ENCODE measurements at regions not wholly inside any gene's neighbourhood (a gene's known extent, or its start where the extent isn't known, plus 50 kb on each side); places are given as distances from the start of the nearest gene placed in this dataset.
"Not testable (repeated sequence)": the region's sequence is repeated elsewhere in the genome, so short reads cannot be mapped to it uniquely, and the experiment has no call there.

DNA sequence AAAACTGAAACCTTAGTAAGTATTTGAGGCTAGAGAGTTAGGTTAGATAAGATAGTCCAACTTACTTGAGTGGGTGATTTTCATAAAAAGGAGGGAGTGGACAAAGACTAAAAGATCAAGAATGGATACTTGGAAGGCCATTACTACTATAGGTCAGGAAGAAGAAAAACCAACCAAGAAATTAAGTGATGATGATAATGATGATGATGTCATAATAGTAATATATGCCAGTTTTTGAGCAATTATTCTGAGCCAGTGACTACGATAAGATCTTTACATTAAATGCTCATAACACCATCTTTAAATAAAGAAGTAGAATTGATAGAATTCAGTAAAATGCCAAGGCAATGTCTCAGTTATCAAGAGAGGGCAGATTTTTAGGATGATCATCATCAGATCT, 430.7 kb upstream of the ADAMTS5 start:
- DNase-seq (ENCODE audit: low read depth in 3 of 3) = no peak

DNA sequence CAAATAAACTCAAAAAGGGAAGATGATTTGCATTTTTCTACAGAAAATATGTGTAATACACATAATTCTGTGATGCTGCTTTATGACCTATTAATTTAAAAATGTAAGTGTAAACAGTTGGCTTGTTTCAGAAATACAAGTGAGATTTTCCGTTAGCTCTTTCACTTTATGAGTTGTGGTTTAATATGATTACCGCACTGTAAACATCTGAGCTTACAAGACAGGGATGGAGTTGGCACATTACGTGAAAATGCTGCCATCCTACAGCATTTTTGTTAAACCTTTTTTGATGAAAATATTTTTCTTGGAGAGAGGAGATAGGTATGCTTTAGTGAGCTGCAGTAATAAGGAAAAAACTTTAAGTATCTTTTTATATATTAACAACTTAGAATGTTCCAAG, 426.8 kb upstream of the ADAMTS5 start:
- no peak for DNase-seq (ENCODE audit: low read depth in 3 of 3)

DNA sequence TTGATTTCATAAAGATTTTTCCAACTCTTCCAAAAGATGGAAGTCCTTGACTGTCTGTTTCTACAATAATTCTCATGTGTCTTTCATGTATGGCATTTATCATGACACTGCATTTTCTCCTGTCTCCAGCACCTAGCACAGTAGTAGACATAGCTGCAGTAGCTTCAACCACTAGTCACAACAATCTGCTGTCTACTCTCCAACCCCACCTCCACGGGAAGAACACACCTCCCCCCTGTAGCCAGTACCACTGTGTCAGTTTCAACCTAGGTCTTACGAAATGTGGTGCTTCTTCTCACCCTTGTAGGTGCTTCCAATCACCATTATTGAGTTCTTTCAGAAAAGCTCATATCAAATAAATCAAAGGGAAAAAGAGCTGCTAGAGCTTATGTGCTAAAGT, 425.1 kb upstream of the ADAMTS5 start:
- no peak for DNase-seq (ENCODE audit: low read depth in 3 of 3)

DNA sequence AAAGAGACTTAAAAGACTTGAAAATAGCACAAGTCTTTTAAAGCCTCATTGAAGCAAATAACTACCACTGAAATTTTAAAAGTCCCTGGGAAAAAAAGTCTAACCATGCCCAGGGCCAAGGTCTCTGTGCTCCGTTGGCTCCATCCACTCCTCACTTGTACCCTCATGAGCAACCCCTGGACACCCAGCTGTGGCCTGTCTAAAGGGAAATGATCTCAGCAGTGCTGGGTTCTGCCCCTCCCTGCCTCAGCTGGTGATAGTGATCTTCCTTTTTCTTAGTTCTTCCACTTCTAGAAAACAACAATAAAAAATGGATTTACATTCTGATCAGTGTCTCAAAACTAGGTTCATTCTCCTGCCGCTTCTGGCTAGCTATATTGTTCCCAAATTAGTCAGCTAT, 423.5 kb upstream of the ADAMTS5 start:
- DNase-seq (ENCODE audit: low read depth in 3 of 3) = no peak

DNA sequence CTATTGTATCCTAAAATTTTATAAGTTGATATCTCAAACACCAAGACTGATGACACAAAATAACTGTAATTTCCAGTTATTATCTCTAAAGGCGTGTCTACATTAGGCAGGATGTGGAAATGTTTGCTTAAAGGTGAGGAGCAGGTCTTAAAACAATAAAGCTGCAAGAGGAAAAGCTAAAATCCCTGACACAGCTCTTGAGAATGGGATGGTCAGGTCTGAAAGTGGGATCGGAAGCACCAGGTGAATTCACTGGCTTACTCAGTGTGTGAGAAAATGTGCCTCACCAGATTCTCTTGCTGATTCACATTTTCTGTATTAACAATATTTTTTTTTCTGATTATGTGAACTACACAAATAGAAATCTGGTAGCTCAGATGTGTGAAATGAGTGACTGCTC, 421.9 kb upstream of the ADAMTS5 start:
- no peak for DNase-seq (ENCODE audit: low read depth in 3 of 3)

DNA sequence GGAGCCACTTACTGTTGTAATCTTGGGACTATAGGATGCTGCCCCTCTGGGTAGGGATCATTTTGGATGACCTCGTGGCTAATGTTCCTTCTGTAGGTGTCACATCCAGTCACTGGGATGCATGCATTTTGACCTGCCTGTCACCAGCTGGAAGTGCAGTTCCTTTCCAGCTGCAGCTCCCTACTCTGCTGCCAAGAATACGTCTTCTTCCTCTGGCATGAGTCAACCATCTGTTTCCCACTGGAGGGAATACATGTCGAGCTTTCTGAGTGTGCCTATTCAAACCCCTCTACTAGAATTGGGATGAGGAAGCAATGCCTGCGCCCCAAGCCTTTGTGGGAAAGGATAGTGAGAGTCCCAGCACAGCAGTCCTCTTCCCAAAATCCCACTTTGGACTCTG, 415.5 kb upstream of the ADAMTS5 start:
- no peak for DNase-seq (ENCODE audit: low read depth in 3 of 3)

DNA sequence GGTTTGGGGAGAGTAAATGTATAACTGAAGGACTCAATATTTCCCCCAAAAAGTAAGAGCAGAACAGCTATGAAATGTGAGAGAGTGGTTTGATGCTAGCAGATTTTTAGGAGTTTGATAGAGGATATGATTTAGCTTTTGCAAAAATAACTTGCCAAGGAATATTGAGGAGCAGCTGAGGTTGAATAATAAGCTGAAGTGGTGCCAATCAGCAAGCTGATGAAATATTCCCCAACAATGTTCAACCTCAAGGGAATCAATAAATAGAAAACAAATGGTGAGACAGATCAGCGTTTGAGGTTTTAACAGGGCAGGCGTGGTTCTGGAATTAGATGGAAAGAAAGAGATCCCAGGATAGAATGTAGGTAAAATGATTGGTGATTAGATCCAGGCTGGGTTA, 413.4 kb upstream of the ADAMTS5 start:
- no peak for DNase-seq (ENCODE audit: low read depth in 3 of 3)

DNA sequence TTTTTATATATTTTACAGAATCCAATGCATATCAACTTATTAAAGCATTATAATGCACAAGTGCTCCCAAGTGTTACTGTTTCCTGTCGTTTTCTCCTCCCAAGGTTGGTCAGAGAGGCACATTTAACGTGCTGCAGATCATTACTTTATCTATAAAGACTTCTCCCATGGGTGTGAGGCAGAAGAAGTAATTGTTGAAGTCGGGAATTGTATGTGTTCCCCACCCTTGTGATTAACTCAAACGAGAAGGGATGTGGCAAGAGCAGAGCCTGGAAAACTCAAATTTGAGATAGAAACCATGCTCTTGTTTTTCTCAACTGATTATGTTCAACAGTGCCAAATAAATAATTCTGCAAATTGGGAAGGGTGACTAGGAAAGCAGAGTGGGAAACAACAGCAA, 412.5 kb upstream of the ADAMTS5 start:
- no peak for DNase-seq (ENCODE audit: low read depth in 3 of 3)

DNA sequence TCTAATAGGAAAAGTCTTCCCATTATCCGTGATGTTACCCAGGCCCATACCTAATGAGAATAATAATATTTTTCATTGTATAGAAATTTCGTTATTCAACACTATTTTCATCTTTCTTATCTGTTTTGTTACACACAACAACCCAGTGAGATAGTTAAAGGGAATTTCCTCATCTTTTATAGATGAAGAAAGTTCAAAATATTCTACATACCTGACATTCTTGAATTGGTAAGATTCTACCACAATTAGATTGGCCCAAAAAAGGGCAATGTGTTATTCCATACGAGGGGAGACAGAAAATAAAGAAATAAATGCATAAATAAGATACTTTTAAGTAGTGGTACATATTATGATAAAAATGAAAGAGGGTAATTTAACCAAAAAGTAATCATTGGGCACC, 405.5 kb upstream of the ADAMTS5 start:
- DNase-seq (ENCODE audit: low read depth in 3 of 3) = no peak

DNA sequence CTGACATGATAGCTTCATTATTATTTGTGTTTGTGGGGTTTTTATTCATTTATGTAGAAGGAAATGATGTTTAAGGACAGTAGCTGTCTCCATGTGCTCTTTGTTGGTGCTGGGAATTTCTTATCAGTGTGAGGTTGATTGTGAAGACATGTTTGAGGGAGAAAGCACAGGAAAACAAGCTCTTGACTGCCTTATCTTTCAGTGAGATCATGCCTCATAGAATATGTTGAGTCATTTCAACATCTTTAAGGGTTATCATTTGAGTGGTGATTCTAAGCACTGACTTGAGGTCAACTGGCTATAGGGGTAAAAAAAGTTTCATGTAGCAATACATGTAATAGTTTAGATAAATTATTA, 405.1 kb upstream of the ADAMTS5 start:
- DNase-seq (ENCODE audit: low read depth in 3 of 3) = no peak

DNA sequence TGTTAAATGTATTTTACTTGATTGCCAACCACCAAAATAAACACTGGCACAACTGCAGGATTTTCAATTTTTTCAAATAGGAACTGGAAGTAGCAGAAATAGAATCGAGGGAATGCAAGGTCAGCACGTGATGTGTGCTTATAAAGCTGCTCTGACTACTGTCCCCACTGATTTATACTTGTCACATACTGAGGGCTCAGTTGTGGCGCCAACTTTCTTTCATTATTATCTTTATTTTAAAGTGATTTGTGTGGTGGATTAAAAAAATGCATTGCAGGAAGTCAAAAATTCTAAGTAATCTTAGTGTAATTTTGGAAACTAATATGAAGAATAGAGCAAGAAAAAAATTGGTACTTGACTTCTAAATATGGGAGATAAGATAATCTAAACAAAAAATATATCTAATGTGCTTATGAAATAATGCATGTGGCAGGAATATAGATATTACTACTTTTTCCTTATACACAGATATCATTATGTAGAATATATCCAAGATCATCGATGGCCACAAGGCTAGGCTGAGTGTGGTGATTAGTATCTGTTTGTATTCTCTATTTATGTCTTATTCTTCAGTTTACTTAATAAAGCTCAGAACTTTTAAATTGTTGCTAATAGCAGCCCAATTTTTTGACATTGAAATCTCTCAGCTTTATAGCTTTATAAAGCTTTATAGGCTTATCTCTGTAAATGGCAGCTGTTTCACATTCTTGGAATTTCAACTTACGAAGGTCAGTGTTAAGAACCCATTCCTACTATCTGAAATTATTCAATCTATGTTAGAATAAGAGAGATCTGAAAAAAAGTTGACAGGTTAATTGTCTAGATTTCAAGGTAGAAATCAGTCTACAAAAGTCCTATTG, 404.5 kb upstream of the ADAMTS5 start:
- DNase-seq (ENCODE audit: low read depth in 3 of 3) = no peak

DNA sequence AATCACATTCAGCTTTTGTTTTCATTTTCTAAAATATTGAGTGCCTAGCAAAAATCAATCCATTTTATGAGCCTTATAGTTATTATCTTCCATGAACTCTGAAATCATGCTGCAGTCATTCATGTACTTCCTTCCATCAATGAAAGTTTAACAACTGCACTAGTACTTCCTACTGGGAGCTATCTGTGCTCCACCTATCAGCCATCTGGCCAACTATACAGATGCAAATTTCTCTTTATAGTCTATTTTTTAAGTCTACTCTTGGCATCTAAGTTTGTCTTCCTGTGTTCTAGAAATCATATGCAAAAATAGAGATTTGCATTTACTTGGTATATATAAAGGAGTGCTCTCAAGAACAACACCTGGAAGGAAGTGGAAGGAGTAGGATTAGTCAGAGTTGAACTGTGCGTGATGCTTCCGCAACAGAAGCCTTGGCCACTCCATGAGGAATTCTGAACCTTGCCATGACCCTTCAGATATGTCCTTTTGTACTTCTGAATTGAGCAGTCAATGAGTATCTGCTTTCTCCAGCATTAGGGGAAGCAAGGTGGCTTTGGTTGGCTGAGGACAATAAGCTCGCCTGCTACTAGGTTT, 403.2 kb upstream of the ADAMTS5 start:
- no peak for DNase-seq (ENCODE audit: low read depth in 3 of 3)

DNA sequence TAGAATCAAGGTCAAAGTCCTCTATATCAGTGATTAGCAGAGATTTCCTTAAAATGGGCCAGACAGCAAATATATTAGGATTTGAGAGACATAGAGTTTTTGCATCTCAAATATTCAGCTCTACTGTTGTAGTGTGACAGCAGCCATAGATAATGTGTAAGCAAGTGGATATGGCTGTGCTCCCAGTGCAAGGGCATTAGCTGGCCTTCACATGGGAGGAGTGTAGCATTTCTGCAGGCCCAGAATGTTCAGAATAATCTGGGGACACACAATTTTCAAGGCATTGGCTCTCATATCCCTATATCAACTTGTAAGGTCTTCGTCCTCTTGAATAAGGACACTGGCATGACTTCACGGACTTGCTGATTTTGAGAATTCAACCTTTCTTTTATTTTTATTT, 402.3 kb upstream of the ADAMTS5 start:
- DNase-seq (ENCODE audit: low read depth in 3 of 3) = no peak

DNA sequence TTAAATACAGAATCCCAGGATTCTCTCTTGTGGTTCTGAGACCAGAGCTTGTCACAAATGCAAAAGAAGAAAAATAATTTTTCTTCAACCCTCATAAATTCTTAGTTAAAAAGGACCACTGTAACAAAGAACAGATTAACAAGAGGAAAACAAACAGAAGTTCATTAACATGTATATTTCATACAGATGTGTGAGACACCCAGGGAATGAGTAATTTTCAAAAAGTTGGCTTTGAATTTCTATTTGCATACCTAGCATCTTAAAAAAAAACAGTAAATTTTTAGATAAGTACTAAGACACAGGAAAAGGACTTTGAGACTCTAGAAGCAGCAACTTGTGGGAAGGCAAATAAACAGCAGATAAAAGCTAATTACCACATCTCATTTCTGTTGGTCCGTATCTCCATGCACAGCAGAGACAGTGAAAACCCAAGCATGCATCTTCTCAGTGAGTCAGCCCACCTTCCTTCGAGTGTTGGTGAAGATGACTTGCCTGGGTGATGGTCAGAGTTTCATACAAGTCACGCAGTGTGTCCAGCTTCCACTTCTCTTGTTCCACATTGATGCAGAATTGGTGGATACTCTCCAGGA, 399.9 kb upstream of the ADAMTS5 start:
- no peak for DNase-seq (ENCODE audit: low read depth in 3 of 3)

DNA sequence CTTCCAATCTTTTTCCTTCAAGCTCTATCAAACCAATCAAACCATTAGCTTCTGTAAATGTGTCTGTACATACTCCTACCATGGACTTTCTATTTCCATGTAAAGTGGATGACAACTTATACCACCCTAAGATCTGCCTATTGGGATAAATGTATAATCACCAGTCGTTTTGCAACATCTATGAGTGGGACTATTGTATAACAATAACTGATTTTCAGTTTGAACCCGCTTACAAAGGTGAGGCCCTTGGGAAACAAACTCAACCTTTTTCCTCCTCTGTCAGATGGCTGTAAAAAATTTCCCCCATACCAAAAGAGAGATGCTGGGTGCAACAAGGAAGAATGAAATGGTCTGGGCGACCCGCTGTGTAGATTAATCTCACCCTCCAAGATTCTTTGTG, 399.1 kb upstream of the ADAMTS5 start:
- DNase-seq (ENCODE audit: low read depth in 3 of 3) = no peak

DNA sequence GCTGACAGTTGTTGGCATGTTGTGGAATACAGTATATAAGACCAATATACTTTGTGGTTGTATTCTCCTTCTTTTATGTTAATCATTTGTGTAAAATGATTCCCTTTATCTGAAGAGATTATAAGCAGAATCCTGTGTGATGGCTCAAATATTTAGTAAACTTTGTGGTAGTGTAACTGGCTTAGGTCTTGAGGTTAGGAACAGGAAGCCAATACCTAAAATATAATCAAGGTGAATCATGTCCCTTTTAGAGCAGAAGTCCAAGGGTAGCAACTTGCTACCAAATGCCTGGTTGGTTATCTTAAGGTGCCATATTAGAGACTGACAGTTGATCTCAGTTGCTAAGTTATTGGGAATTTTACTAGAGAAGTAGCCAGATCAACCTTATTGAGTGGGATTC, 398.5 kb upstream of the ADAMTS5 start:
- no peak for DNase-seq (ENCODE audit: low read depth in 3 of 3)

DNA sequence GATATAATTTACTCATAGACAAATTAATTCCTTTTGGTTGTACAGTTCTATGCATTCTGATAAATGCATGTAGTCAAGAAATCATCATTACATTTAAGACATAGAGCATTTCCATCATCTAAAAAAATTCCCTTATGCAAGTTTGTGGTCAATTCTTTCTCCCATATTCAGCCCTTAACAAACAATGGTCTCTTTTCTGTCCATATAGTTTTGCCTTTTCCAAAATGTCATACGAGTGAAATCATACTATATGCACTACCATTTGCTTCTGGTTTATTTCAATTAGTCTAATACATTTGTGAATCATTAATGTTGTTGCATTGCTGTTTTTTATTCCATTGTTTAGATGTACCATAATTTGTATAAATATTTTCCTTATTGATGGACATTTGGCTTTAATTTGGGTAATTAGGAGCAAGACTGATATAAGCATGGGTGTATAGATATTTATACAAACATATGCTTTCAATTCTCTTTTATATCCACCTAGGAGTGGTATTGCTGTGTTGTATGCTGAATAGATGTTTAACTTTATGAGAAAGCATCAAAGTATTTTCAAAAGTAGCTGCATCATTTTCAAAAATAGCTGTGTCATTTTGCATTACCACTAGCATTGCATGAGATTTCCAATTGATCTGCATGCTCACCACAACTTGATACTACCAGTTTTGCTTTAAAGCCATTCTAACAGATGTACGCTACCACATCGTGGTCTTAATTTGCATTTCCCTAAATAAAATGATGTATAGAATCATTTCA, 397.0 kb upstream of the ADAMTS5 start:
- DNase-seq (ENCODE audit: low read depth in 3 of 3) = no peak

DNA sequence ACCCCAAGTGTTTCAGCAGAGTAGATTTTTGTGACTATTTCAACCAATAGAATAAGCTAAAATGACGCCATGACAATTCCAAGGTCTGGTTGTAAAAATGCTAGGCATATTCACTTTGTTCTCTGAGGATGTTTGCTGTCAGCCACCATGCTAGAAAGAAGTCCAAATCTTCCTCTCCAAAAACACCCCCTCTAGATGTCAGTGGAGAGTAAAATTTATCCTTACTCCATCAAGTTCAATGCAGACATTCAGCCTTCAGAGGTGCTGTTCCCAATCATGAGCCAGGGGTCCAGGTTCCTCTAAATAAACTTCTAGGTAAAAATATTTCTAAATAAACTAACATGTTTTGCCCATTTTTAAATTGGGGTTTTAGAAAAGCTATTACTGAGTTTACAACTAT, 395.4 kb upstream of the ADAMTS5 start:
- no peak for DNase-seq (ENCODE audit: low read depth in 3 of 3)

DNA sequence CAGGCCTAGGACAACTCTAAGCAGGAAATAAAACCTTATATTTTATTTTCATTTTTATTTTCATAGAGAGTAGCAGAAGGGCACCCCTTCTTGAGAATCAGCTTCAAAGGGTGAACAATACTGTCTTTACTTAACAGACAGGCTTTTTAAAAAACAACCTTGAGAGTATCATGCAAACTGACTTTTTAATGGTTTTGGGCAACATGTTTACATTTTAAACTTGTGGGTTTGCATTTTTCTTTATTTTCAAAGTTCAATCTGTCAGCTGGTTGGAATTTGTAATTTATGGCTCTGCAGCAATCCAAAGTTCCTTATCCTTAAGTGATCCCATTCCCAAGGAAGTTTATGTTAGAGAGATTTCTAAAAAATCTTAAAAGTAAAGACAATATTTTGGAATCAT, 392.3 kb upstream of the ADAMTS5 start:
- DNase-seq (ENCODE audit: low read depth in 3 of 3) = no peak

DNA sequence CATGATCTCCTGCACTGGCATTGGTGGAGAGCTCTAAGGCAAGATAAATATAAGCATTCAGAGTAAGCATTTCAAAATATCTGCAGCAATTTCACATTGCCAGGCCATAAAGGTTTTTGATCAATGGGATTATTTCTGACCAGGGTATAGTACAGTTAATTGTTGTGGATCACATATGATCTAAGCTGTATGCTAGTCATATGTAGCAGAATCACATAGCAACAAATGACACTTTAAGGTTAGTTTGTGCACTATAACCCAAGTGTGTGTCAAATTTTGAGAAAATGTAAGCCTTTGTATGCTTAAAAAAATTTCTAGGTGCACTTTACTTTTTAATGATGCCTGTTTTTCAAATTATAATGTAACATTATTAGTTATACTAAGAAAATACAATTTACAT, 386.0 kb upstream of the ADAMTS5 start:
- no peak for DNase-seq (ENCODE audit: low read depth in 3 of 3)

DNA sequence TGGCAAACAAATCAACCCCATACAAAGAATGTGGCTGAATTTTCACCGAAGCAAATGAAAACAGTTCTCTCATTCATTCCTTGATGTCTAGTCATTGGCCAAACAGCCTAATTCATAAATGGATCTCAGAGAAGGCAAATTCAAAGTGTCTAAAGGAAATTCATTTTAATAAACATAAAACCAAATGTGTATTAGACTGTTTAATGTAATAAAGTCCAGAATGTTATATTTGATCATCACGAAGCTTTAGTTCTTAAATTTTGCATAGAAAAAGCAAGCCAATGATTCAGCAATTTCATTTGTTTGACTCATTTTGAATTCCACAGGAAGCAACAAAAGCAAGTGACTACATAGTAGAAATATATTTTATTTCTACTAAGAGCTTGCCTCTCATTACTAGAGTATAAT, 379.2 kb upstream of the ADAMTS5 start:
- DNase-seq (ENCODE audit: low read depth in 3 of 3) = no peak

DNA sequence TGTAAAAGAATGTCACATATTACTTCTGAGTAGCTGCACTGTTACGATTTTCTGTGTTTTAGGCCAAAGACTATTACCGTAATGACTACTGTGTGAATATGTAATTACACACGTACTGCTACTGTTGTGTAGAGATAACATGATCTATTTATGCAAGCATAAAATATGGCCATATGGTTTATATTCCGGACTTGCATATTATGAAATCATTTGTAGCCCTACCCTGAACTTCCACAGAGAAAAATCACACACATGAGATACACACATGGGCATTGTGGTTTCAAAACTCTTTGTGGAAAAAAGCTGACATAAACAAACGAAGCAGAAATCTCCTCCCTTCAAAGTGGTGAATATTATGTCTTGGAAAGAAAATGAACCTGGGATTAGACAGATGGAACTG, 373.0 kb upstream of the ADAMTS5 start:
- DNase-seq (ENCODE audit: low read depth in 3 of 3) = no peak

DNA sequence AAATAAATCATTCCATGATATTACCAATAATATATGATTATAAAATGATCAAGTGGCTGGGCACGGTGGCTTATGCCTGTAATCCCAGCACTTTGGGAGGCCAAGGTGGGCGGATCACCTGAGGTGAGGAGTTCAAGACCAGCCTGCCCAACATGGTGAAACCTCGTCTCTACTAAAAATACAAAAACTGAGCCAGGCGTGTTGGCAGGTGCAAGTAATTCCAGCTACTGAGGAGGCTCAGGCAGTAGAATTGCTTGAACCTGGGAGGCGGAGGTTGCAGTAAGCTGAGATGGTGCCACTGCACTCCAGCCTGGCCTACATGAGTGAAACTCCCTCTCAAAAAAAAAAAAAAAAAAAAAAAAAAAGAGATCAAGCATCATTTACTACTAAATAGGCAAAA, 371.1 kb upstream of the ADAMTS5 start:
- DNase-seq (ENCODE audit: low read depth in 3 of 3) = not testable (repeated sequence)
